ENCODE measurements at regions not wholly inside any gene's neighbourhood (a gene's known extent, or its start where the extent isn't known, plus 50 kb on each side); places are given as distances from the start of the nearest gene placed in this dataset.

DNA sequence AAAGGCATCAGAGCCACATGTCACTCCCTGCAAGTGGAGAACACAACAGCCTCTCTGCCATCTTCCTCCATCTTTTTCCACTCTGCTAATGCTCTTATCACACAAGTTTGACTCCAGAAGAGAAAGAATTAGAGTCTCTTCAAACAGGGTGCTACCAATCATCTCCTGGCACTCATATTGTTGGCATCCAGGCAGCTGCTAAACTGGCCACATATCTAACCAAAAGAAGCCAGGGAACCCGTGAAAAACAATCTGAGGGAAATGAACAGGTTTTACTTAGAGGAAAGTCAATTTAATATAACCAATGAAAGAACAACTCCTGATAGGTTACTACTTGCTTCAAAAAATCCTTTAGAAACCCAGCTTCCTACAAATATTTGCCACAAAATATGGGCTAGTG is 117.2 kb downstream of the SLC25A46 start:
- H3K18ac ChIP-seq (ENCODE audit: low read depth in 1 of 2, low read length in 2 of 2): no peak overlapping the region
- no peak overlapping the region for H3K4me2 ChIP-seq (ENCODE audit: low read length, poor library complexity, severe bottlenecking)
- H3K9me3 ChIP-seq (ENCODE audit: control insufficient read depth, low read length): no peaks in the 10 kb centered on the region
- no peak overlapping the region for H3K9ac ChIP-seq (ENCODE audit: low read length)
- no peak overlapping the region for H3K4ac ChIP-seq (ENCODE audit: low read depth in 1 of 2, low read length in 2 of 2)
- no peak overlapping the region for H2AK5ac ChIP-seq (ENCODE audit: low read length, severe bottlenecking)
- H4K8ac ChIP-seq (ENCODE audit: low read length): no peak overlapping the region
- H3K27ac ChIP-seq (ENCODE audit: low read length, poor library complexity, severe bottlenecking): no peak overlapping the region
- no peak for DNase-seq
- H3K79me1 ChIP-seq (replicated peaks; ENCODE audit: low read length, poor library complexity, severe bottlenecking): no peaks in the 10 kb centered on the region
- H2BK12ac ChIP-seq (ENCODE audit: low read length in 2 of 2): no peak overlapping the region
- no peak overlapping the region for H2BK120ac ChIP-seq (ENCODE audit: low read depth, low read length)
- no peaks in the 10 kb centered on the region for H3K4me1 ChIP-seq (ENCODE audit: control insufficient read depth, insufficient read depth, low read depth, low read length)
- no peaks in the 10 kb centered on the region for H3K36me3 ChIP-seq (ENCODE audit: control insufficient read depth in 1 of 2, insufficient read depth in 2 of 2, low read depth in 1 of 2, low read length in 2 of 2)
- H2AFZ ChIP-seq (ENCODE audit: low read depth, low read length): no peak overlapping the region
- no peak overlapping the region for H2BK15ac ChIP-seq (ENCODE audit: low read depth, poor library complexity, severe bottlenecking)
- H3K14ac ChIP-seq (ENCODE audit: low read length in 2 of 2): no peak overlapping the region
- H3K27me3 ChIP-seq (ENCODE audit: control insufficient read depth in 1 of 2, insufficient read depth in 1 of 2, low read length in 2 of 2): no peaks in the 10 kb centered on the region
- no peak overlapping the region for H3K4me3 ChIP-seq (ENCODE audit: insufficient read depth in 1 of 2, low read depth in 1 of 2, low read length in 2 of 2)
- 100% methylated on average over 1 of the region's 1 CpG for WGBS
- no peak overlapping the region for H3K23ac ChIP-seq (ENCODE audit: low read length in 2 of 2)
- no peak overlapping the region for H2BK5ac ChIP-seq (ENCODE audit: low read depth, low read length, poor library complexity, severe bottlenecking)
- H4K91ac ChIP-seq (ENCODE audit: low read length): no peak overlapping the region

DNA sequence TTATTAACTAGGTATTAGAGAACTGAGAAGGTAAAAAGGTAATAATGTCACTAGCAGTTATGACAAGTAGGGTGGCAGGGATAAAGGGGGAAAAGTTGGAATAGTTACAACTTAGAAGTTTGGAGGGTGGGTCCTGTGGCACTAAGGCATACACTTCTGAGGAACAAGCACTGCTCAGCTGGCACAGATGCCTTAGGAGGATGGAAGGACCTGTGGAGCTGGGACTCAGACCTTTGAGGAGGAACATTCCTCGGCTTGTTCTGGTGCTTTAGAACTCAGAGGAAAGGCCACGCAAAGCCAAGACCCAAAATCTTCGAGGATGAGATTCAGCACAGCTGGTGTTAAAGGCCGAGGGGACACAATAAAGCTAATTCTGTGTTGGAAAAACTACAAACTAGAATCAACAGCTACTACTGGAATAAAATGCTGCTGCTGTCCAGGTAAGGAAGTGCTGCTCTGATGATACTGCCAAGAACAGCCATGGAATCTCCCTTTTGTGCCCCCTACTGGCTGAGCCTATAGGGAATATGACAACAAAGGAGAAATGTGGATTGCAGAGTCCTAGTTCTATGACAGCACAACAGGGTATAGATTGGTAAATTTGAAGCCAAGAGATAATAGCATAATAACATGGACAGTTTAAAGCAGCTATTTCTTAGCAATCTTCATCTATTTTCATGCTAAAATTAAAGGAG is 126.7 kb downstream of the SLC25A46 start:
- no peaks in the 10 kb centered on the region for H3K36me3 ChIP-seq (ENCODE audit: control insufficient read depth in 1 of 2, insufficient read depth in 2 of 2, low read depth in 1 of 2, low read length in 2 of 2)
- H3K14ac ChIP-seq (ENCODE audit: low read length in 2 of 2): no peak overlapping the region
- H3K27ac ChIP-seq (ENCODE audit: low read length, poor library complexity, severe bottlenecking): no peak overlapping the region
- no peaks in the 10 kb centered on the region for H3K4me1 ChIP-seq (ENCODE audit: control insufficient read depth, insufficient read depth, low read depth, low read length)
- no peak overlapping the region for H3K9ac ChIP-seq (ENCODE audit: low read length)
- DNase-seq: peak; percentile 31
- H3K18ac ChIP-seq (ENCODE audit: low read depth in 1 of 2, low read length in 2 of 2): no peak overlapping the region
- H2AK5ac ChIP-seq (ENCODE audit: low read length, severe bottlenecking): no peak overlapping the region
- H3K4ac ChIP-seq (ENCODE audit: low read depth in 1 of 2, low read length in 2 of 2): no peak overlapping the region
- no peak overlapping the region for H2BK12ac ChIP-seq (ENCODE audit: low read length in 2 of 2)
- no peaks in the 10 kb centered on the region for H3K9me3 ChIP-seq (ENCODE audit: control insufficient read depth, low read length)
- H3K23ac ChIP-seq (ENCODE audit: low read length in 2 of 2): no peak overlapping the region
- no peak overlapping the region for H3K4me3 ChIP-seq (ENCODE audit: insufficient read depth in 1 of 2, low read depth in 1 of 2, low read length in 2 of 2)
- H3K4me2 ChIP-seq (ENCODE audit: low read length, poor library complexity, severe bottlenecking): no peak overlapping the region
- no peaks in the 10 kb centered on the region for H3K27me3 ChIP-seq (ENCODE audit: control insufficient read depth in 1 of 2, insufficient read depth in 1 of 2, low read length in 2 of 2)
- WGBS: 79% methylated on average over 4 of the region's 4 CpGs
- H2AFZ ChIP-seq (ENCODE audit: low read depth, low read length): no peak overlapping the region
- H4K91ac ChIP-seq (ENCODE audit: low read length): no peak overlapping the region
- H2BK5ac ChIP-seq (ENCODE audit: low read depth, low read length, poor library complexity, severe bottlenecking): no peak overlapping the region
- H2BK15ac ChIP-seq (ENCODE audit: low read depth, poor library complexity, severe bottlenecking): no peak overlapping the region
- H2BK120ac ChIP-seq (ENCODE audit: low read depth, low read length): no peak overlapping the region
- H4K8ac ChIP-seq (ENCODE audit: low read length): no peak overlapping the region
- no peaks in the 10 kb centered on the region for H3K79me1 ChIP-seq (replicated peaks; ENCODE audit: low read length, poor library complexity, severe bottlenecking)

- H4K91ac ChIP-seq (ENCODE audit: low read length): no peak overlapping the region
- no peak overlapping the region for H3K4me3 ChIP-seq (ENCODE audit: insufficient read depth in 1 of 2, low read depth in 1 of 2, low read length in 2 of 2)
- H3K4ac ChIP-seq (ENCODE audit: low read depth in 1 of 2, low read length in 2 of 2): no peak overlapping the region
- H2BK12ac ChIP-seq (ENCODE audit: low read length in 2 of 2): no peak overlapping the region
- H3K4me2 ChIP-seq (ENCODE audit: low read length, poor library complexity, severe bottlenecking): no peak overlapping the region
- H2AK5ac ChIP-seq (ENCODE audit: low read length, severe bottlenecking): no peak overlapping the region
- H2BK5ac ChIP-seq (ENCODE audit: low read depth, low read length, poor library complexity, severe bottlenecking): no peak overlapping the region
- no peaks in the 10 kb centered on the region for H3K4me1 ChIP-seq (ENCODE audit: control insufficient read depth, insufficient read depth, low read depth, low read length)
- no peak overlapping the region for H4K8ac ChIP-seq (ENCODE audit: low read length)
- H3K18ac ChIP-seq (ENCODE audit: low read depth in 1 of 2, low read length in 2 of 2): no peak overlapping the region
- 86% methylated on average over 3 of the region's 4 CpGs for WGBS
- H2BK15ac ChIP-seq (ENCODE audit: low read depth, poor library complexity, severe bottlenecking): no peak overlapping the region
- H3K36me3 ChIP-seq (ENCODE audit: control insufficient read depth in 1 of 2, insufficient read depth in 2 of 2, low read depth in 1 of 2, low read length in 2 of 2): no peaks in the 10 kb centered on the region
- H3K9ac ChIP-seq (ENCODE audit: low read length): no peak overlapping the region
- no peaks in the 10 kb centered on the region for H3K9me3 ChIP-seq (ENCODE audit: control insufficient read depth, low read length)
- H3K79me1 ChIP-seq (replicated peaks; ENCODE audit: low read length, poor library complexity, severe bottlenecking): no peaks in the 10 kb centered on the region
- no peak overlapping the region for H2BK120ac ChIP-seq (ENCODE audit: low read depth, low read length)
- no peak for DNase-seq
- H3K14ac ChIP-seq (ENCODE audit: low read length in 2 of 2): no peak overlapping the region
- no peak overlapping the region for H3K23ac ChIP-seq (ENCODE audit: low read length in 2 of 2)
- no peak overlapping the region for H3K27ac ChIP-seq (ENCODE audit: low read length, poor library complexity, severe bottlenecking)
- no peak overlapping the region for H2AFZ ChIP-seq (ENCODE audit: low read depth, low read length)
- H3K27me3 ChIP-seq (ENCODE audit: control insufficient read depth in 1 of 2, insufficient read depth in 1 of 2, low read length in 2 of 2): no peaks in the 10 kb centered on the region
These were observed 131.1 kb downstream of the SLC25A46 start for GRCh38 chr5:110869927-110870326.

GRCh38 chr5:110872200-110872599 is 133.4 kb downstream of the SLC25A46 start:
- Histone ChIP-seq H3K9me3 (ENCODE audit: control insufficient read depth, low read length) (no peaks in the 10 kb centered on the region), H2BK120ac (ENCODE audit: low read depth, low read length) (no peak overlapping the region), H2AK5ac (ENCODE audit: low read length, severe bottlenecking) (no peak overlapping the region), H3K4me1 (ENCODE audit: control insufficient read depth, insufficient read depth, low read depth, low read length) (no peaks in the 10 kb centered on the region), H3K9ac (ENCODE audit: low read length) (no peak overlapping the region), H3K27me3 (ENCODE audit: control insufficient read depth in 1 of 2, insufficient read depth in 1 of 2, low read length in 2 of 2) (no peaks in the 10 kb centered on the region), H3K79me1 (replicated peaks; ENCODE audit: low read length, poor library complexity, severe bottlenecking) (no peaks in the 10 kb centered on the region), H3K4me3 (ENCODE audit: insufficient read depth in 1 of 2, low read depth in 1 of 2, low read length in 2 of 2) (no peak overlapping the region), H3K36me3 (ENCODE audit: control insufficient read depth in 1 of 2, insufficient read depth in 2 of 2, low read depth in 1 of 2, low read length in 2 of 2) (no peaks in the 10 kb centered on the region), H4K91ac (ENCODE audit: low read length) (peak overlapping the region; percentile 4), H2BK12ac (ENCODE audit: low read length in 2 of 2) (no peak overlapping the region), H3K4me2 (ENCODE audit: low read length, poor library complexity, severe bottlenecking) (no peak overlapping the region), H3K23ac (ENCODE audit: low read length in 2 of 2) (no peak overlapping the region), H3K4ac (ENCODE audit: low read depth in 1 of 2, low read length in 2 of 2) (no peak overlapping the region), H3K18ac (ENCODE audit: low read depth in 1 of 2, low read length in 2 of 2) (peak overlapping the region in 1 of 2 experiments; percentile 18), H2AFZ (ENCODE audit: low read depth, low read length) (no peak overlapping the region), H4K8ac (ENCODE audit: low read length) (no peak overlapping the region), H3K27ac (ENCODE audit: low read length, poor library complexity, severe bottlenecking) (no peak overlapping the region), H2BK5ac (ENCODE audit: low read depth, low read length, poor library complexity, severe bottlenecking) (no peak overlapping the region), H2BK15ac (ENCODE audit: low read depth, poor library complexity, severe bottlenecking) (peak overlapping the region; percentile 87), H3K14ac (ENCODE audit: low read length in 2 of 2) (peak overlapping the region in 1 of 2 experiments; percentile 77)
- DNase-seq: no peak
- 96% methylated on average over 15 of the region's 15 CpGs for WGBS
